Ectodermal cell (in vitro differentiated cells): ENCODE measurements at regions not wholly inside any gene's neighbourhood (a gene's known extent, or its start where the extent isn't known, plus 50 kb on each side); places are given as distances from the start of the nearest gene placed in this dataset.

ENCODE experiments used
- H3K27ac ChIP-seq: 2 replicates; pipeline ENCODE4 v1.7.0; 2013; ENCODE audit warnings: mild to moderate bottlenecking, low read depth, low read length; ENCODE audit not compliant: insufficient read depth, poor library complexity, severe bottlenecking
- H3K27me3 ChIP-seq: 2 replicates; pipeline ENCODE4 v1.7.0; 2013; ENCODE audit warnings: mild to moderate bottlenecking, low read length; ENCODE audit not compliant: insufficient read depth, control insufficient read depth, poor library complexity, severe bottlenecking
- H3K36me3 ChIP-seq: one replicate; pipeline ENCODE4 v1.7.0; 2013; ENCODE audit warnings: low read length; ENCODE audit not compliant: control insufficient read depth, insufficient read depth
- H3K4me1 ChIP-seq: one replicate; pipeline ENCODE4 v1.7.0; 2013; ENCODE audit warnings: low read length; ENCODE audit not compliant: control insufficient read depth, insufficient read depth
- H3K4me3 ChIP-seq: 2 replicates; pipeline ENCODE4 v1.7.0; 2013; ENCODE audit warnings: low read depth, low read length, control low read depth; ENCODE audit not compliant: insufficient read depth
- H3K9me3 ChIP-seq: 2 replicates; pipeline ENCODE4 v1.7.0; 2013; ENCODE audit warnings: mild to moderate bottlenecking, low read length, moderate library complexity; ENCODE audit not compliant: control insufficient read depth
- WGBS, 2 experiments: methylation state at CpG; one replicate each; pipeline ENCODE4 v1.1.7; 2013; ENCODE audit warnings: missing lambda C conversion rate in 2 of 2; 5-methylcytosine and 5-hydroxymethylcytosine counted together

- H3K4me1 ChIP-seq: no peaks in the 10 kb centered on the region
- no peaks in the 10 kb centered on the region for H3K27me3 ChIP-seq
- H3K9me3 ChIP-seq: no peaks in the 10 kb centered on the region
- no peaks in the 10 kb centered on the region for H3K36me3 ChIP-seq
- H3K4me3 ChIP-seq: no peak overlapping the region
- no peak overlapping the region for H3K27ac ChIP-seq
- 89% methylated on average over 9 to 10 of the region's 10 CpGs for WGBS, 2 experiments
Observed at GRCh38 chr20:51994751-51995417, 192.6 kb upstream of the SALL4 start.

GRCh38 chr20:51987812-51988211 is 185.5 kb upstream of the SALL4 start:
- H3K4me3 ChIP-seq: no peak overlapping the region
- no peaks in the 10 kb centered on the region for H3K4me1 ChIP-seq
- no peaks in the 10 kb centered on the region for H3K36me3 ChIP-seq
- H3K27ac ChIP-seq: no peak overlapping the region
- H3K27me3 ChIP-seq: no peaks in the 10 kb centered on the region
- no peaks in the 10 kb centered on the region for H3K9me3 ChIP-seq

- Histone ChIP-seq H3K9me3 (no peaks in the 10 kb centered on the region), H3K4me1 (no peaks in the 10 kb centered on the region), H3K27me3 (no peaks in the 10 kb centered on the region), H3K27ac (no peak overlapping the region), H3K4me3 (no peak overlapping the region), H3K36me3 (no peaks in the 10 kb centered on the region)
Observed at GRCh38 chr20:51985013-51985415, 182.7 kb upstream of the SALL4 start.

GRCh38 chr20:51980277-51980676 is 178.0 kb upstream of the SALL4 start:
- H3K27me3 ChIP-seq: no peaks in the 10 kb centered on the region
- no peaks in the 10 kb centered on the region for H3K36me3 ChIP-seq
- no peak overlapping the region for H3K4me3 ChIP-seq
- no peaks in the 10 kb centered on the region for H3K4me1 ChIP-seq
- no peaks in the 10 kb centered on the region for H3K9me3 ChIP-seq
- no peak overlapping the region for H3K27ac ChIP-seq
- WGBS, 2 experiments: 94 to 95% methylated on average over 11 of the region's 11 CpGs

GRCh38 chr20:51979226-51979625 is 176.9 kb upstream of the SALL4 start:
- H3K9me3 ChIP-seq: no peaks in the 10 kb centered on the region
- WGBS, 2 experiments: 91 to 92% methylated on average over 4 of the region's 4 CpGs
- no peaks in the 10 kb centered on the region for H3K27me3 ChIP-seq
- H3K36me3 ChIP-seq: no peaks in the 10 kb centered on the region
- no peaks in the 10 kb centered on the region for H3K4me1 ChIP-seq
- no peak overlapping the region for H3K27ac ChIP-seq
- H3K4me3 ChIP-seq: no peak overlapping the region

GRCh38 chr20:51978070-51978501 is 175.8 kb upstream of the SALL4 start:
- Histone ChIP-seq H3K27me3 (no peaks in the 10 kb centered on the region), H3K27ac (no peak overlapping the region), H3K4me1 (no peaks in the 10 kb centered on the region), H3K4me3 (no peak overlapping the region), H3K36me3 (no peaks in the 10 kb centered on the region), H3K9me3 (no peaks in the 10 kb centered on the region)
- WGBS, 2 experiments: 95% methylated on average over 7 of the region's 7 CpGs

- Histone ChIP-seq H3K36me3 (no peaks in the 10 kb centered on the region), H3K27me3 (no peaks in the 10 kb centered on the region), H3K9me3 (no peaks in the 10 kb centered on the region), H3K4me1 (peaks cover 3% of the 10 kb centered on the region), H3K27ac (peak overlapping the region; percentile 36), H3K4me3 (no peak overlapping the region)
- WGBS, 2 experiments: 95 to 96% methylated on average over 6 of the region's 6 CpGs
Observed at GRCh38 chr20:51972056-51972455, 169.7 kb upstream of the SALL4 start.

- Histone ChIP-seq H3K27ac (no peak overlapping the region), H3K36me3 (no peaks in the 10 kb centered on the region), H3K27me3 (no peaks in the 10 kb centered on the region), H3K9me3 (no peaks in the 10 kb centered on the region), H3K4me1 (peaks cover 3% of the 10 kb centered on the region), H3K4me3 (no peak overlapping the region)
- 96 to 98% methylated on average over 10 of the region's 10 CpGs for WGBS, 2 experiments
Observed at GRCh38 chr20:51970858-51971257, 168.5 kb upstream of the SALL4 start.

- H3K27me3 ChIP-seq: no peaks in the 10 kb centered on the region
- H3K4me3 ChIP-seq: no peak overlapping the region
- H3K36me3 ChIP-seq: no peaks in the 10 kb centered on the region
- peaks cover 3% of the 10 kb centered on the region for H3K4me1 ChIP-seq
- no peak overlapping the region for H3K27ac ChIP-seq
- no peaks in the 10 kb centered on the region for H3K9me3 ChIP-seq
- 94 to 95% methylated on average over 5 of the region's 5 CpGs for WGBS, 2 experiments
Observed at GRCh38 chr20:51969191-51969590, 166.9 kb upstream of the SALL4 start.

- H3K4me1 ChIP-seq: peaks cover 3% of the 10 kb centered on the region
- H3K4me3 ChIP-seq: no peak overlapping the region
- no peaks in the 10 kb centered on the region for H3K36me3 ChIP-seq
- no peaks in the 10 kb centered on the region for H3K27me3 ChIP-seq
- no peaks in the 10 kb centered on the region for H3K9me3 ChIP-seq
- WGBS, 2 experiments: 94 to 95% methylated on average over 3 to 4 of the region's 4 CpGs
- H3K27ac ChIP-seq: no peak overlapping the region
Observed at GRCh38 chr20:51968151-51968550, 165.8 kb upstream of the SALL4 start.
